Endothelial cell of umbilical vein (primary cell): ENCODE measurements at regions not wholly inside any gene's neighbourhood (a gene's known extent, or its start where the extent isn't known, plus 50 kb on each side); places are given as distances from the start of the nearest gene placed in this dataset.

Source experiments
- BruUV-seq: library from RNA; stranded (reverse); fragments of 400-500 nt; replicated peaks from 2 replicates; lab custom pipeline; 2021; lab: Mats Ljungman, UMichigan
- CTCF ChIA-PET: fragments of 300-600, 350-600 bp; sonication (Branson Sonifier 250); formaldehyde crosslinking; loops from one replicate; lab custom pipeline; 2021; ENCODE audit warnings: antibody characterized with exemption, inconsistent platforms; lab: Charles Lee
- POLR2A ChIA-PET: fragments of 300-600, 350-600 bp; sonication (Branson Sonifier 250); formaldehyde crosslinking; loops from one replicate; lab custom pipeline; 2021; ENCODE audit warnings: antibody characterized with exemption, inconsistent platforms; lab: Charles Lee
- DNase-seq: peaks from one replicate; pipeline ENCODE4 v3.0.0-alpha.2; 2011; ENCODE audit warnings: low read depth, low spot score
- FAIRE-seq: peaks from 2 replicates; lab custom pipeline; 2011; peaks lifted over from hg19 to GRCh38; lab: Jason Lieb, UNC
- H2AFZ ChIP-seq: 2 replicates; pipeline ENCODE4 v1.6.0; 2012; ENCODE audit warnings: low read depth, low read length, control low read depth, inconsistent platforms
- H3K27ac ChIP-seq: 2 replicates; pipeline ENCODE4 v1.5.1; 2011; ENCODE audit warnings: low read depth, mild to moderate bottlenecking, control low read depth, low read length, moderate library complexity; ENCODE audit not compliant: insufficient read depth
- H3K27me3 ChIP-seq, 2 experiments: 2 replicates each; pipeline versions ENCODE4 v1.6.0 to v1.6.1; 2011; ENCODE audit warnings: low read length in 2 of 2, mixed read lengths in 1 of 2; ENCODE audit not compliant: control insufficient read depth in 2 of 2, insufficient read depth in 2 of 2
- H3K36me3 ChIP-seq, 2 experiments: 2 replicates in 1 of 2; 3 replicates in 1 of 2; pipeline ENCODE4 v1.5.1; 2011; ENCODE audit warnings: low read length in 2 of 2, mild to moderate bottlenecking in 1 of 2, moderate library complexity in 1 of 2; ENCODE audit not compliant: control insufficient read depth in 2 of 2, insufficient read depth in 2 of 2; ENCODE audit errors: extremely low read depth in 1 of 2
- H3K4me1 ChIP-seq: 3 replicates; pipeline ENCODE4 v1.5.1; 2011; ENCODE audit warnings: mild to moderate bottlenecking, low read length; ENCODE audit not compliant: control insufficient read depth, insufficient read depth; ENCODE audit errors: extremely low read depth
- H3K4me2 ChIP-seq: 2 replicates; pipeline ENCODE4 v1.6.1; 2011; ENCODE audit warnings: low read length, control low read depth, mixed read lengths; ENCODE audit not compliant: insufficient read depth
- H3K4me3 ChIP-seq, 3 experiments: fragments of 200-600 bp in 1 of 3; sonication (generic), shearing (Covaris generic) in 1 of 3; replicated peaks in 1 of 3; 2 replicates each; pipeline ENCODE4 v1.5.1; 2011 to 2016; ENCODE audit warnings: control low read depth in 3 of 3, low read length in 3 of 3, mild to moderate bottlenecking in 2 of 3, inconsistent platforms in 1 of 3, low read depth in 1 of 3, moderate library complexity in 1 of 3; ENCODE audit not compliant: insufficient read depth in 1 of 3
- H3K79me2 ChIP-seq: 2 replicates; pipeline ENCODE4 v1.6.0; 2012; ENCODE audit warnings: low read length, inconsistent platforms; ENCODE audit not compliant: control insufficient read depth, insufficient read depth
- H3K9ac ChIP-seq: replicated peaks from 2 replicates; pipeline ENCODE3; 2011; ENCODE audit warnings: low read length, control low read depth; ENCODE audit not compliant: insufficient read depth; ENCODE audit errors: extremely low read depth
- H3K9me1 ChIP-seq: replicated peaks from 3 replicates; pipeline ENCODE4 v1.6.0; 2011; ENCODE audit warnings: mild to moderate bottlenecking, low read length; ENCODE audit not compliant: control insufficient read depth, insufficient read depth; ENCODE audit errors: extremely low read depth
- H3K9me3 ChIP-seq: replicated peaks from 2 replicates; pipeline ENCODE4 v1.5.1; 2012; ENCODE audit warnings: low read length, inconsistent platforms; ENCODE audit not compliant: control insufficient read depth, insufficient read depth
- H4K20me1 ChIP-seq: replicated peaks from 2 replicates; pipeline ENCODE3; 2011; ENCODE audit warnings: mild to moderate bottlenecking, low read length; ENCODE audit not compliant: control insufficient read depth, insufficient read depth; ENCODE audit errors: extremely low read depth
- EZH2 ChIP-seq: IDR thresholded peaks from 2 replicates; pipeline ENCODE4 v1.6.1; 2012; ENCODE audit warnings: borderline replicate concordance, low read depth, mild to moderate bottlenecking, moderate library complexity, low read length, inconsistent platforms; ENCODE audit not compliant: severe bottlenecking
- FOS ChIP-seq: IDR thresholded peaks from 2 replicates; pipeline ENCODE4 v1.6.1; 2011; ENCODE audit warnings: mild to moderate bottlenecking, low read length, moderate library complexity, borderline replicate concordance; ENCODE audit not compliant: insufficient read depth
- GATA2 ChIP-seq: IDR thresholded peaks from 2 replicates; pipeline ENCODE4 v1.7.0; 2011; ENCODE audit warnings: low read depth, mild to moderate bottlenecking, moderate library complexity, mixed read lengths, low read length; ENCODE audit not compliant: insufficient read length, insufficient read depth
- JUN ChIP-seq: IDR thresholded peaks from 2 replicates; pipeline ENCODE4 v1.6.1; 2011; ENCODE audit warnings: borderline replicate concordance, low read depth; ENCODE audit not compliant: insufficient read length, insufficient read depth
- MYC ChIP-seq: IDR thresholded peaks from one replicate; pipeline ENCODE4 v1.6.1; 2011; ENCODE audit warnings: mild to moderate bottlenecking, low read depth, low read length
- POLR2A ChIP-seq: IDR thresholded peaks from 2 replicates; pipeline ENCODE4 v1.6.1; 2012; ENCODE audit warnings: low read depth, mild to moderate bottlenecking, control low read depth, low read length
- POLR2AphosphoS5 ChIP-seq: IDR thresholded peaks from 2 replicates; pipeline ENCODE4 v1.6.1; 2012; ENCODE audit warnings: low read depth, mild to moderate bottlenecking, control low read depth, low read length, moderate library complexity; ENCODE audit not compliant: insufficient read depth
- dilution Hi-C: fragments of 300-500 bp; cut with MboI; formaldehyde crosslinking; loops from one replicate; pipeline ENCODE4 v1.15.0; 2019; ENCODE audit warnings: low sequenced_read_pairs; ENCODE audit not compliant: extremely low pct_ligation_motif_present
- intact Hi-C: fragments of 100-400 bp; cut with micrococcal nuclease; formaldehyde crosslinking; loops from one replicate; pipeline ENCODE4 v1.10.0; 2022
- TF ChIP-seq, protein P1 (sequence below): IDR thresholded peaks from 2 replicates; pipeline ENCODE4 v1.6.1; 2011; ENCODE audit not compliant: insufficient read depth, insufficient read length
- TF ChIP-seq, protein P2 (sequence below), 2 donors: IDR thresholded peaks; 1 replicate in 1 of 2; 2 replicates in 1 of 2; pipeline ENCODE4 v1.5.1; 2011; ENCODE audit warnings: low read length in 2 of 2, mild to moderate bottlenecking in 2 of 2, moderate library complexity in 2 of 2, control low read depth in 1 of 2, inconsistent platforms in 1 of 2, low read depth in 1 of 2; ENCODE audit not compliant: insufficient read depth in 1 of 2; ENCODE audit errors: extremely low read depth in 1 of 2

DNA sequence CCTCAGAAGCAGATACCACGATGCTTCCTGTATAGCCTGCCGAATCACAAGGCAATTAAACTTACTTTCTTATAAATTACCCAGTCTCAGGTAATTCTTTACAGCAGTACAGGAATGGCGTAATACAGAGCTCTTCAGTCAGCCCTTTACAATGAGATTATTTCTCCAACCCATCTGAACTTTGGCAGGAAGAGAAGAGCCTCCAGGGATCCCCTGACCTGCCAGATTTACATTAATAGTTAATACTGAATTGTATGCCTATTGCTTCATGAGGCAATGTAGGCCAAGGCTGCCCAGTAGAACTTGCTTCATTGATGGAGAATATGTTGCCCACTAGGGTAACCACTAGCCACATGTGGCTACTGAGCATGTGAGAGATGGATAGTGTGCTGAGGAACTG is 608.7 kb downstream of the SH2D4B start:
- H3K9me3 ChIP-seq, result no peaks in the 10 kb centered on the region
- ChIA-PET CTCF (no interaction called here), POLR2A (no interaction called here)
- H3K36me3 ChIP-seq, result no peaks in the 10 kb centered on the region
- no peaks in the 10 kb centered on the region for H3K4me1 ChIP-seq
- FAIRE-seq (no peak), DNase-seq (no peak)
- TF ChIP-seq EZH2 (no peak), POLR2AphosphoS5 (no peak)
- no peaks in the 10 kb centered on the region for H3K27me3 ChIP-seq
- intact Hi-C loops (no loop called here), dilution Hi-C loops (no loop called here)
- H3K4me2 ChIP-seq, result no peak overlapping the region
- H3K79me2 ChIP-seq, result no peaks in the 10 kb centered on the region
- no peak overlapping the region for H3K27ac ChIP-seq
- no peaks in the 10 kb centered on the region for H3K9me1 ChIP-seq
- no peak overlapping the region for H2AFZ ChIP-seq
- H3K9ac ChIP-seq, result no peak overlapping the region
- H3K4me3 ChIP-seq, result no peak overlapping the region
- no peaks in the 10 kb centered on the region for H4K20me1 ChIP-seq
- no TSS peak for BruUV-seq

- Histone ChIP-seq H4K20me1 (no peaks in the 10 kb centered on the region), H3K27me3 (no peaks in the 10 kb centered on the region), H3K9ac (no peak overlapping the region), H3K4me1 (no peaks in the 10 kb centered on the region), H2AFZ (no peak overlapping the region), H3K4me3 (no peak overlapping the region), H3K9me3 (no peaks in the 10 kb centered on the region), H3K27ac (no peak overlapping the region), H3K9me1 (no peaks in the 10 kb centered on the region), H3K36me3 (no peaks in the 10 kb centered on the region), H3K79me2 (no peaks in the 10 kb centered on the region), H3K4me2 (no peak overlapping the region)
- no TSS peak for BruUV-seq
- FAIRE-seq, result no peak
- intact Hi-C loops (no loop called here), dilution Hi-C loops (no loop called here)
- DNase-seq, result no peak
- POLR2A ChIA-PET, result no interaction called here
- CTCF ChIA-PET, result no interaction called here
- TF ChIP-seq, protein P1, sequence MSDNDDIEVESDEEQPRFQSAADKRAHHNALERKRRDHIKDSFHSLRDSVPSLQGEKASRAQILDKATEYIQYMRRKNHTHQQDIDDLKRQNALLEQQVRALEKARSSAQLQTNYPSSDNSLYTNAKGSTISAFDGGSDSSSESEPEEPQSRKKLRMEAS, result no peak
- TF ChIP-seq EZH2 (no peak), FOS (no peak), JUN (no peak), GATA2 (no peak), POLR2AphosphoS5 (no peak), POLR2A (no peak), MYC (no peak)
- TF ChIP-seq, protein P2, sequence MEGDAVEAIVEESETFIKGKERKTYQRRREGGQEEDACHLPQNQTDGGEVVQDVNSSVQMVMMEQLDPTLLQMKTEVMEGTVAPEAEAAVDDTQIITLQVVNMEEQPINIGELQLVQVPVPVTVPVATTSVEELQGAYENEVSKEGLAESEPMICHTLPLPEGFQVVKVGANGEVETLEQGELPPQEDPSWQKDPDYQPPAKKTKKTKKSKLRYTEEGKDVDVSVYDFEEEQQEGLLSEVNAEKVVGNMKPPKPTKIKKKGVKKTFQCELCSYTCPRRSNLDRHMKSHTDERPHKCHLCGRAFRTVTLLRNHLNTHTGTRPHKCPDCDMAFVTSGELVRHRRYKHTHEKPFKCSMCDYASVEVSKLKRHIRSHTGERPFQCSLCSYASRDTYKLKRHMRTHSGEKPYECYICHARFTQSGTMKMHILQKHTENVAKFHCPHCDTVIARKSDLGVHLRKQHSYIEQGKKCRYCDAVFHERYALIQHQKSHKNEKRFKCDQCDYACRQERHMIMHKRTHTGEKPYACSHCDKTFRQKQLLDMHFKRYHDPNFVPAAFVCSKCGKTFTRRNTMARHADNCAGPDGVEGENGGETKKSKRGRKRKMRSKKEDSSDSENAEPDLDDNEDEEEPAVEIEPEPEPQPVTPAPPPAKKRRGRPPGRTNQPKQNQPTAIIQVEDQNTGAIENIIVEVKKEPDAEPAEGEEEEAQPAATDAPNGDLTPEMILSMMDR (IDR thresholded peaks at IDR 0.05; ENCODE audit: extremely low read depth in 1 of 2, insufficient read depth in 1 of 2, low read depth in 1 of 2, low read length in 2 of 2), result no peak
Observed at GRCh38 chr10:81152656-81153055, 615.0 kb downstream of the SH2D4B start.
